ENCODE measurements at regions not wholly inside any gene's neighbourhood (a gene's known extent, or its start where the extent isn't known, plus 50 kb on each side); places are given as distances from the start of the nearest gene placed in this dataset.

DNA sequence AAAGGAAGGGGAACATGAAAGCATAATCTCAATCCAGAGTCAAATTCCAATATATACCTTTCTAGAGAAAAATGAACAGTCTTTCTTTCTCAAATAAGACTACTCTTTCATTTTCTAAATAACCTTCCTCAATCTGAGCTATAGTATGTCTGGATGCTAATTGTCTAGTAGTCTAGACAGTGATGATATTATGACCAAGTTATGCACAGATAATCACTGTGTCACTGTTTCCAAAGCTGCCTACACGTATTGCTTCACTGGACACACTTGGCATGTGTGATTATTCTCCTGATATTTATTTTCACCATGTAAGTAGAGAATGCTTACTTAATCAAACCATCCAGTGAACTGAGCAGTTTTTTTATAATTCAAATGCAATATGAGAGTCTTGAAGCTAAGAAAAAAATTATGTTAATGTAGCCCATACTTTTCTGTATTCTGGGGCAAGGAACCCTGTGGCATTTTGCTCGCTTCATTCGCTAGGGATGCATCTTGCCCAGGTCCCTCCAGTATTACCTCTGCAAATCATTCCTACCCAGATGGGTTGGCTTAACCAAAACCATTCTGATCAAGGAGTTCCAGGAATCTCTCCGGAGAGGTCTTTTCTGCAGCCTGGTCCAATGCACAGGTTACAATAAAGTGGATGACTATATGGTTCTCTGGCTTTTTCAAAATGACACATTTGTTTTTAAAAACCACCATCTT, 303.1 kb upstream of the RUNX1 start:
- no peak for TF ChIP-seq POLR2A (IDR thresholded peaks at IDR 0.05)
- TF ChIP-seq, protein P1, sequence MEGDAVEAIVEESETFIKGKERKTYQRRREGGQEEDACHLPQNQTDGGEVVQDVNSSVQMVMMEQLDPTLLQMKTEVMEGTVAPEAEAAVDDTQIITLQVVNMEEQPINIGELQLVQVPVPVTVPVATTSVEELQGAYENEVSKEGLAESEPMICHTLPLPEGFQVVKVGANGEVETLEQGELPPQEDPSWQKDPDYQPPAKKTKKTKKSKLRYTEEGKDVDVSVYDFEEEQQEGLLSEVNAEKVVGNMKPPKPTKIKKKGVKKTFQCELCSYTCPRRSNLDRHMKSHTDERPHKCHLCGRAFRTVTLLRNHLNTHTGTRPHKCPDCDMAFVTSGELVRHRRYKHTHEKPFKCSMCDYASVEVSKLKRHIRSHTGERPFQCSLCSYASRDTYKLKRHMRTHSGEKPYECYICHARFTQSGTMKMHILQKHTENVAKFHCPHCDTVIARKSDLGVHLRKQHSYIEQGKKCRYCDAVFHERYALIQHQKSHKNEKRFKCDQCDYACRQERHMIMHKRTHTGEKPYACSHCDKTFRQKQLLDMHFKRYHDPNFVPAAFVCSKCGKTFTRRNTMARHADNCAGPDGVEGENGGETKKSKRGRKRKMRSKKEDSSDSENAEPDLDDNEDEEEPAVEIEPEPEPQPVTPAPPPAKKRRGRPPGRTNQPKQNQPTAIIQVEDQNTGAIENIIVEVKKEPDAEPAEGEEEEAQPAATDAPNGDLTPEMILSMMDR (IDR thresholded peaks at IDR 0.05 in 4 of 5, conservative IDR thresholded peaks at IDR 0.05 in 1 of 5), result no peak
